Mammary epithelial cell (primary cell): ENCODE measurements at regions not wholly inside any gene's neighbourhood (a gene's known extent, or its start where the extent isn't known, plus 50 kb on each side); places are given as distances from the start of the nearest gene placed in this dataset.
"Not testable (repeated sequence)": the region's sequence is repeated elsewhere in the genome, so short reads cannot be mapped to it uniquely, and the experiment has no call there.

ENCODE experiments used
- EZH2 ChIP-seq: IDR thresholded peaks from 2 replicates; pipeline ENCODE4 v1.6.1; 2012; ENCODE audit warnings: low read length, inconsistent platforms, borderline replicate concordance
- TF ChIP-seq, protein P1 (sequence below), 2 donors: IDR thresholded peaks in 1 of 2; conservative IDR thresholded peaks in 1 of 2; 2 replicates each; pipeline ENCODE4 v1.5.1; 2011 to 2012; ENCODE audit warnings: inconsistent platforms in 2 of 2, low read length in 2 of 2, mild to moderate bottlenecking in 2 of 2, control low read depth in 1 of 2, low read depth in 1 of 2; ENCODE audit not compliant: insufficient read depth in 1 of 2; ENCODE audit errors: extremely low read depth in 1 of 2

DNA sequence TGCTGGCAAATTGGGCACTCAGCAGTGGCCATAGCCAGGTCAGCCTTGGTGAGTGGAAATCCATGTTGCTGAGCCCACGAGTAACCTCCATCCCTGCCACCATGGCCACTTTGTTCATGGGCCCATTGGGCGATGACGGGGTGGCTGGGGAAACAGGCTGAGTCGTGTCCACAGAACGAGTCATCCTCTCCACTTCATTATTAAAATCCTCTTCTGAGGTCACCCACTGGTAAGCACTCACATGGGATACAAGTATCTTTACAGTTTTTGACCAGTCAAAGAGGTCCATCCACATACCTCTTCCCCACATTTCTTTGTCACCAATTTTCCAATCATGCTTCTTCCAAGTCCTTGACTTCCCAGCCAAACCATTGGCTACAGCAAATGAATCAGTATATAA lies 742.4 kb upstream of the RGMB start:
- TF ChIP-seq, protein P1, sequence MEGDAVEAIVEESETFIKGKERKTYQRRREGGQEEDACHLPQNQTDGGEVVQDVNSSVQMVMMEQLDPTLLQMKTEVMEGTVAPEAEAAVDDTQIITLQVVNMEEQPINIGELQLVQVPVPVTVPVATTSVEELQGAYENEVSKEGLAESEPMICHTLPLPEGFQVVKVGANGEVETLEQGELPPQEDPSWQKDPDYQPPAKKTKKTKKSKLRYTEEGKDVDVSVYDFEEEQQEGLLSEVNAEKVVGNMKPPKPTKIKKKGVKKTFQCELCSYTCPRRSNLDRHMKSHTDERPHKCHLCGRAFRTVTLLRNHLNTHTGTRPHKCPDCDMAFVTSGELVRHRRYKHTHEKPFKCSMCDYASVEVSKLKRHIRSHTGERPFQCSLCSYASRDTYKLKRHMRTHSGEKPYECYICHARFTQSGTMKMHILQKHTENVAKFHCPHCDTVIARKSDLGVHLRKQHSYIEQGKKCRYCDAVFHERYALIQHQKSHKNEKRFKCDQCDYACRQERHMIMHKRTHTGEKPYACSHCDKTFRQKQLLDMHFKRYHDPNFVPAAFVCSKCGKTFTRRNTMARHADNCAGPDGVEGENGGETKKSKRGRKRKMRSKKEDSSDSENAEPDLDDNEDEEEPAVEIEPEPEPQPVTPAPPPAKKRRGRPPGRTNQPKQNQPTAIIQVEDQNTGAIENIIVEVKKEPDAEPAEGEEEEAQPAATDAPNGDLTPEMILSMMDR (conservative IDR thresholded peaks at IDR 0.05 in 1 of 2, IDR thresholded peaks at IDR 0.05 in 1 of 2; ENCODE audit: extremely low read depth in 1 of 2, insufficient read depth in 1 of 2, low read depth in 1 of 2, low read length in 2 of 2): not testable (repeated sequence)
- TF ChIP-seq EZH2: not testable (repeated sequence)
